GM21619 (cell line): ENCODE measurements at regions not wholly inside any gene's neighbourhood (a gene's known extent, or its start where the extent isn't known, plus 50 kb on each side); places are given as distances from the start of the nearest gene placed in this dataset.
"Not testable (repeated sequence)": the region's sequence is repeated elsewhere in the genome, so short reads cannot be mapped to it uniquely, and the experiment has no call there.

Source experiments
- ATAC-seq: cut with Tn5 transposase; IDR thresholded peaks from one replicate; pipeline ENCODE4 v1.9.1; 2021; ENCODE audit not compliant: unreplicated experiment

GRCh38 chr1:230558324-230558723 is 84.0 kb upstream of the COG2 start:
- ATAC-seq, result no peak

GRCh38 chr1:230556453-230556852 is 85.8 kb upstream of the COG2 start:
- ATAC-seq, result no peak

GRCh38 chr1:230555814-230556213 is 86.5 kb upstream of the COG2 start:
- ATAC-seq, result no peak

- ATAC-seq, result no peak
These were observed 89.4 kb upstream of the COG2 start for GRCh38 chr1:230552880-230553279.

GRCh38 chr1:230550945-230551344 is 91.3 kb upstream of the COG2 start:
- ATAC-seq, result not testable (repeated sequence)

- ATAC-seq, result no peak
These were observed 91.9 kb upstream of the COG2 start for GRCh38 chr1:230550428-230550827.

GRCh38 chr1:230549625-230550024 is 92.7 kb upstream of the COG2 start:
- ATAC-seq, result no peak

GRCh38 chr1:230548997-230549396 is 93.3 kb upstream of the COG2 start:
- no peak for ATAC-seq

- no peak for ATAC-seq
These were observed 93.9 kb upstream of the COG2 start for GRCh38 chr1:230548357-230548756.

- no peak for ATAC-seq
These were observed 97.1 kb upstream of the COG2 start for GRCh38 chr1:230545181-230545580.

- ATAC-seq, result no peak
These were observed 97.5 kb upstream of the COG2 start for GRCh38 chr1:230544758-230545157.

GRCh38 chr1:230543085-230543484 is 99.2 kb upstream of the COG2 start:
- no peak for ATAC-seq

GRCh38 chr1:230542681-230543080 is 99.6 kb upstream of the COG2 start:
- ATAC-seq, result no peak

- no peak for ATAC-seq
These were observed 100.2 kb upstream of the COG2 start for GRCh38 chr1:230542054-230542453.

- ATAC-seq, result no peak
These were observed 101.0 kb upstream of the COG2 start for GRCh38 chr1:230541306-230541705.

- ATAC-seq, result no peak
These were observed 101.7 kb upstream of the COG2 start for GRCh38 chr1:230540421-230541155.

GRCh38 chr1:230537456-230537855 is 104.8 kb upstream of the COG2 start:
- ATAC-seq, result no peak

GRCh38 chr1:230536641-230537155 is 105.6 kb upstream of the COG2 start:
- ATAC-seq, result no peak

GRCh38 chr1:230534224-230534623 is 108.1 kb upstream of the COG2 start:
- no peak for ATAC-seq

GRCh38 chr1:230531103-230531502 is 105.0 kb upstream of the PGBD5 start:
- ATAC-seq, result no peak

- no peak for ATAC-seq
These were observed 93.1 kb upstream of the PGBD5 start for GRCh38 chr1:230519246-230519645.

- ATAC-seq, result no peak
These were observed 92.4 kb upstream of the PGBD5 start for GRCh38 chr1:230518511-230518910.

GRCh38 chr1:230517786-230518185 is 91.7 kb upstream of the PGBD5 start:
- ATAC-seq, result no peak
